Retina (tissue), 1 donor: ENCODE measurements at regions not wholly inside any gene's neighbourhood (a gene's known extent, or its start where the extent isn't known, plus 50 kb on each side); places are given as distances from the start of the nearest gene placed in this dataset.

Source experiments
- DNase-seq: peaks from one replicate; pipeline ENCODE4 v3.0.0-alpha.2; 2016

- no peak for DNase-seq
These were observed 127.8 kb upstream of the IGSF21 start for GRCh38 chr1:17979815-17980214.

- no peak for DNase-seq
These were observed 125.4 kb upstream of the IGSF21 start for GRCh38 chr1:17982197-17982596.

GRCh38 chr1:17984583-17984982, 123.0 kb upstream of the IGSF21 start:
- no peak for DNase-seq

GRCh38 chr1:17986156-17986555, 121.4 kb upstream of the IGSF21 start:
- DNase-seq = no peak

GRCh38 chr1:17990401-17990800, 117.2 kb upstream of the IGSF21 start:
- no peak for DNase-seq

- DNase-seq = no peak
These were observed 115.6 kb upstream of the IGSF21 start for GRCh38 chr1:17991996-17992395.

GRCh38 chr1:17992800-17993199, 114.8 kb upstream of the IGSF21 start:
- DNase-seq = no peak

GRCh38 chr1:17994046-17994445, 113.6 kb upstream of the IGSF21 start:
- no peak for DNase-seq

GRCh38 chr1:17995480-17995879, 112.1 kb upstream of the IGSF21 start:
- no peak for DNase-seq

- DNase-seq = no peak
These were observed 108.7 kb upstream of the IGSF21 start for GRCh38 chr1:17998889-17999288.

- no peak for DNase-seq
These were observed 107.7 kb upstream of the IGSF21 start for GRCh38 chr1:17999884-18000283.

GRCh38 chr1:18001725-18002124, 105.9 kb upstream of the IGSF21 start:
- DNase-seq = no peak

GRCh38 chr1:18004278-18004677, 103.3 kb upstream of the IGSF21 start:
- no peak for DNase-seq

GRCh38 chr1:18005238-18005637, 102.4 kb upstream of the IGSF21 start:
- DNase-seq = no peak

GRCh38 chr1:18007391-18008041, 100.1 kb upstream of the IGSF21 start:
- DNase-seq = no peak

- no peak for DNase-seq
These were observed 99.5 kb upstream of the IGSF21 start for GRCh38 chr1:18008081-18008480.

- DNase-seq = no peak
These were observed 98.5 kb upstream of the IGSF21 start for GRCh38 chr1:18009055-18009454.

- no peak for DNase-seq
These were observed 98.1 kb upstream of the IGSF21 start for GRCh38 chr1:18009478-18009961.

- DNase-seq = no peak
These were observed 97.2 kb upstream of the IGSF21 start for GRCh38 chr1:18010408-18010807.

GRCh38 chr1:18010945-18011344, 96.7 kb upstream of the IGSF21 start:
- DNase-seq = no peak

- no peak for DNase-seq
These were observed 95.9 kb upstream of the IGSF21 start for GRCh38 chr1:18011703-18012102.

GRCh38 chr1:18012686-18013085, 94.9 kb upstream of the IGSF21 start:
- no peak for DNase-seq

- no peak for DNase-seq
These were observed 94.4 kb upstream of the IGSF21 start for GRCh38 chr1:18013216-18013615.

GRCh38 chr1:18015719-18016118, 91.9 kb upstream of the IGSF21 start:
- DNase-seq = no peak

- no peak for DNase-seq
These were observed 89.2 kb upstream of the IGSF21 start for GRCh38 chr1:18018366-18018765.
